ENCODE measurements at regions not wholly inside any gene's neighbourhood (a gene's known extent, or its start where the extent isn't known, plus 50 kb on each side); places are given as distances from the start of the nearest gene placed in this dataset.

GRCh38 chr7:10221084-10221483, 752.6 kb upstream of the PHF14 start:
- dilution Hi-C loops (cut with MboI; ENCODE audit: extremely low pct_ligation_motif_present, low sequenced_read_pairs): no loop called here
- FAIRE-seq: no peak

GRCh38 chr7:10222976-10223375, 750.7 kb upstream of the PHF14 start:
- no peak for FAIRE-seq
- H4K20me1 ChIP-seq (ENCODE audit: control insufficient read depth, extremely low read depth, insufficient read depth, low read length): no peaks in the 10 kb centered on the region

More at GRCh38 chr7:10221084-10221483, 752.6 kb upstream of the PHF14 start:
- Histone ChIP-seq H3K27me3 (ENCODE audit: control insufficient read depth, extremely low read depth, insufficient read depth, low read length) (no peaks in the 10 kb centered on the region), H3K4me1 (ENCODE audit: control insufficient read depth, extremely low read depth, insufficient read depth, low read length) (no peaks in the 10 kb centered on the region), H3K79me2 (ENCODE audit: control insufficient read depth, insufficient read depth, low read length) (no peaks in the 10 kb centered on the region), H3K9ac (ENCODE audit: control insufficient read depth, extremely low read depth, insufficient read depth, low read length) (no peak overlapping the region), H3K4me2 (ENCODE audit: control insufficient read depth, extremely low read depth, insufficient read depth, low read depth, low read length) (no peak overlapping the region), H3K36me3 (ENCODE audit: control insufficient read depth in 2 of 2, extremely low read depth in 1 of 2, insufficient read depth in 2 of 2, low read length in 2 of 2) (no peaks in the 10 kb centered on the region), H2AFZ (ENCODE audit: control insufficient read depth, low read length) (no peak overlapping the region), H3K4me3 (ENCODE audit: control insufficient read depth in 2 of 3, extremely low read depth in 1 of 3, insufficient read depth in 2 of 3, low read depth in 1 of 3, low read length in 3 of 3) (no peak overlapping the region), H3K9me1 (ENCODE audit: control insufficient read depth, extremely low read depth, insufficient read depth, low read length) (no peaks in the 10 kb centered on the region), H3K9me3 (ENCODE audit: control insufficient read depth, low read depth, low read length) (no peaks in the 10 kb centered on the region), H4K20me1 (ENCODE audit: control insufficient read depth, extremely low read depth, insufficient read depth, low read length) (no peaks in the 10 kb centered on the region), H3K27ac (ENCODE audit: control insufficient read depth, insufficient read depth, low read length) (no peak overlapping the region)
- DNase-seq (ENCODE audit: low read depth, low spot score): no peak
- no peak for TF ChIP-seq EZH2 (IDR thresholded peaks at IDR 0.05; ENCODE audit: low read length)
- TF ChIP-seq CTCF (optimal IDR thresholded peaks at IDR 0.05 in 1 of 3, IDR thresholded peaks at IDR 0.05 in 1 of 3, conservative IDR thresholded peaks at IDR 0.05 in 1 of 3; ENCODE audit: extremely low read depth in 1 of 3, insufficient read depth in 2 of 3, low read length in 3 of 3): no peak

More at GRCh38 chr7:10222976-10223375, 750.7 kb upstream of the PHF14 start:
- Histone ChIP-seq H3K27ac (ENCODE audit: control insufficient read depth, insufficient read depth, low read length) (no peak overlapping the region), H3K9me3 (ENCODE audit: control insufficient read depth, low read depth, low read length) (no peaks in the 10 kb centered on the region), H3K79me2 (ENCODE audit: control insufficient read depth, insufficient read depth, low read length) (no peaks in the 10 kb centered on the region), H3K9ac (ENCODE audit: control insufficient read depth, extremely low read depth, insufficient read depth, low read length) (no peak overlapping the region), H3K4me3 (ENCODE audit: control insufficient read depth in 2 of 3, extremely low read depth in 1 of 3, insufficient read depth in 2 of 3, low read depth in 1 of 3, low read length in 3 of 3) (no peak overlapping the region), H3K4me1 (ENCODE audit: control insufficient read depth, extremely low read depth, insufficient read depth, low read length) (no peaks in the 10 kb centered on the region), H2AFZ (ENCODE audit: control insufficient read depth, low read length) (no peak overlapping the region), H3K4me2 (ENCODE audit: control insufficient read depth, extremely low read depth, insufficient read depth, low read depth, low read length) (no peak overlapping the region), H3K27me3 (ENCODE audit: control insufficient read depth, extremely low read depth, insufficient read depth, low read length) (no peaks in the 10 kb centered on the region), H3K36me3 (ENCODE audit: control insufficient read depth in 2 of 2, extremely low read depth in 1 of 2, insufficient read depth in 2 of 2, low read length in 2 of 2) (no peaks in the 10 kb centered on the region), H3K9me1 (ENCODE audit: control insufficient read depth, extremely low read depth, insufficient read depth, low read length) (no peaks in the 10 kb centered on the region)
- dilution Hi-C loops (cut with MboI; ENCODE audit: extremely low pct_ligation_motif_present, low sequenced_read_pairs): no loop called here
- no peak for DNase-seq (ENCODE audit: low read depth, low spot score)
- no peak for TF ChIP-seq CTCF (optimal IDR thresholded peaks at IDR 0.05 in 1 of 3, IDR thresholded peaks at IDR 0.05 in 1 of 3, conservative IDR thresholded peaks at IDR 0.05 in 1 of 3; ENCODE audit: extremely low read depth in 1 of 3, insufficient read depth in 2 of 3, low read length in 3 of 3)
- TF ChIP-seq EZH2 (IDR thresholded peaks at IDR 0.05; ENCODE audit: low read length): no peak

Data from keratinocyte (primary cell).